ENCODE measurements at regions not wholly inside any gene's neighbourhood (a gene's known extent, or its start where the extent isn't known, plus 50 kb on each side); places are given as distances from the start of the nearest gene placed in this dataset.

GRCh38 chr2:16149349-16150243 lies 209.2 kb downstream of the MYCN start:
- no peak for TF ChIP-seq POLR2A (IDR thresholded peaks at IDR 0.05)
- TF ChIP-seq, protein P1, sequence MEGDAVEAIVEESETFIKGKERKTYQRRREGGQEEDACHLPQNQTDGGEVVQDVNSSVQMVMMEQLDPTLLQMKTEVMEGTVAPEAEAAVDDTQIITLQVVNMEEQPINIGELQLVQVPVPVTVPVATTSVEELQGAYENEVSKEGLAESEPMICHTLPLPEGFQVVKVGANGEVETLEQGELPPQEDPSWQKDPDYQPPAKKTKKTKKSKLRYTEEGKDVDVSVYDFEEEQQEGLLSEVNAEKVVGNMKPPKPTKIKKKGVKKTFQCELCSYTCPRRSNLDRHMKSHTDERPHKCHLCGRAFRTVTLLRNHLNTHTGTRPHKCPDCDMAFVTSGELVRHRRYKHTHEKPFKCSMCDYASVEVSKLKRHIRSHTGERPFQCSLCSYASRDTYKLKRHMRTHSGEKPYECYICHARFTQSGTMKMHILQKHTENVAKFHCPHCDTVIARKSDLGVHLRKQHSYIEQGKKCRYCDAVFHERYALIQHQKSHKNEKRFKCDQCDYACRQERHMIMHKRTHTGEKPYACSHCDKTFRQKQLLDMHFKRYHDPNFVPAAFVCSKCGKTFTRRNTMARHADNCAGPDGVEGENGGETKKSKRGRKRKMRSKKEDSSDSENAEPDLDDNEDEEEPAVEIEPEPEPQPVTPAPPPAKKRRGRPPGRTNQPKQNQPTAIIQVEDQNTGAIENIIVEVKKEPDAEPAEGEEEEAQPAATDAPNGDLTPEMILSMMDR (IDR thresholded peaks at IDR 0.05), result no peak
